Stomach (tissue), 8 donors: ENCODE measurements at regions not wholly inside any gene's neighbourhood (a gene's known extent, or its start where the extent isn't known, plus 50 kb on each side); places are given as distances from the start of the nearest gene placed in this dataset.

Experiments
- DNase-seq, 2 donors: peaks; one replicate each; pipeline versions ENCODE4 v3.0.0 to v3.0.0-alpha.2; 2013 to 2019
- H3K27ac ChIP-seq, 5 donors: fragments of 200-600 bp in 4 of 5; sonication (generic) in 4 of 5; one replicate each; pipeline ENCODE4 v1.5.1; 2013 to 2019; ENCODE audit warnings: mild to moderate bottlenecking in 1 of 5, moderate library complexity in 1 of 5
- H3K27me3 ChIP-seq, 3 donors: fragments of 200-600 bp; sonication (generic); one replicate each; pipeline ENCODE4 v1.5.1; 2017 to 2019; ENCODE audit warnings: mixed run types in 1 of 3
- H3K36me3 ChIP-seq, 4 donors: fragments of 200-600 bp; sonication (generic); 1 replicate in 3 of 4; 2 replicates in 1 of 4; pipeline ENCODE4 v1.5.1; 2016 to 2019
- H3K4me1 ChIP-seq, 4 donors: fragments of 200-600 bp; sonication (generic); one replicate each; pipeline ENCODE4 v1.5.1; 2016 to 2019
- H3K4me3 ChIP-seq, 4 donors: fragments of 200-600 bp; sonication (generic) in 3 of 4; one replicate each; pipeline ENCODE4 v1.5.1; 2016 to 2019; ENCODE audit warnings: mild to moderate bottlenecking in 1 of 4
- H3K9me3 ChIP-seq, 4 donors: fragments of 200-600 bp; sonication (generic); one replicate each; pipeline ENCODE4 v1.5.1; 2016 to 2019
- EP300 ChIP-seq: sonication (generic); formaldehyde crosslinking; IDR thresholded peaks from one replicate; pipeline ENCODE4 v1.6.1; 2017; ENCODE audit warnings: antibody characterized with exemption
- POLR2A ChIP-seq, 4 donors: fragments of 450-650 bp; IDR thresholded peaks; one replicate each; pipeline ENCODE4 v1.6.1; 2016; ENCODE audit warnings: antibody characterized with exemption in 4 of 4, control low read depth in 2 of 4, mild to moderate bottlenecking in 1 of 4, moderate library complexity in 1 of 4
- POLR2AphosphoS5 ChIP-seq, 3 donors: sonication (generic); formaldehyde crosslinking; IDR thresholded peaks; one replicate each; pipeline ENCODE4 v1.6.1; 2016; ENCODE audit warnings: antibody characterized with exemption in 3 of 3
- WGBS, 5 donors: extraction: QIAGEN DNeasy Blood & Tissue Kit in 3 of 5; methylation state at CpG; one replicate each; pipeline versions ENCODE4 v1.1.5 to v1.1.7; 2013 to 2018; 5-methylcytosine and 5-hydroxymethylcytosine counted together
- intact Hi-C: fragments of 100-400 bp; cut with DNase I; formaldehyde crosslinking; loops from one replicate; pipeline ENCODE4 v1.15.1; 2023; ENCODE audit warnings: low total_unique reads
- TF ChIP-seq, protein P1 (sequence below), 7 experiments: fragments of 450-650 bp in 4 of 7; fragments of 200-600 bp in 3 of 7; sonication (generic) in 3 of 7; IDR thresholded peaks; one replicate each; pipeline ENCODE4 v1.5.1; 2016 to 2019; ENCODE audit warnings: antibody characterized with exemption in 7 of 7, control low read depth in 2 of 7, mild to moderate bottlenecking in 1 of 7
- donor health status: healthy with polysubstance abuse.
- donor health status: Bipolar disorder and iron deficiency.
- donor health status: healthy.

DNA sequence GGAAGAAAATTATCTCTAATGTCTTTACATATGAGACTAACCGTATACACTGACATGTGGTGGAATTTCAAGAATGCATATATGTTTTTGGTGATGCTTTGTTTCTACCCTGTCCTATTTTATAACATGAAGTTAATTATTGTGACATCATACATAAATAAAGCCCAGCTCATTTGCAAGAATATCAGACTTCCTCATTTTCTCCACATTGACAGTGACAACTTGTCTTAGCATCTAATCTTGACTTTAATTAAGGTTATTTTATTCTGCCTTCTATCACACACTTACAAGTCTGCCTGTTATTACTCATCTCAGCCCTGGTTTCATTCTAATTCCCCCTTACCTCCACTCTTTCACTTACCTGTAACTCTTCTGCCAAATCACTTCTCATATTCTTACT, 140.6 kb upstream of the STARD13 start:
- 83 to 100% (median 97%) methylated on average over 1 of the region's 1 CpG for WGBS, 5 donors
- TF ChIP-seq POLR2AphosphoS5 (IDR thresholded peaks at IDR 0.05) (no peak), EP300 (no peak), POLR2A (IDR thresholded peaks at IDR 0.05) (no peak)
- TF ChIP-seq, protein P1, sequence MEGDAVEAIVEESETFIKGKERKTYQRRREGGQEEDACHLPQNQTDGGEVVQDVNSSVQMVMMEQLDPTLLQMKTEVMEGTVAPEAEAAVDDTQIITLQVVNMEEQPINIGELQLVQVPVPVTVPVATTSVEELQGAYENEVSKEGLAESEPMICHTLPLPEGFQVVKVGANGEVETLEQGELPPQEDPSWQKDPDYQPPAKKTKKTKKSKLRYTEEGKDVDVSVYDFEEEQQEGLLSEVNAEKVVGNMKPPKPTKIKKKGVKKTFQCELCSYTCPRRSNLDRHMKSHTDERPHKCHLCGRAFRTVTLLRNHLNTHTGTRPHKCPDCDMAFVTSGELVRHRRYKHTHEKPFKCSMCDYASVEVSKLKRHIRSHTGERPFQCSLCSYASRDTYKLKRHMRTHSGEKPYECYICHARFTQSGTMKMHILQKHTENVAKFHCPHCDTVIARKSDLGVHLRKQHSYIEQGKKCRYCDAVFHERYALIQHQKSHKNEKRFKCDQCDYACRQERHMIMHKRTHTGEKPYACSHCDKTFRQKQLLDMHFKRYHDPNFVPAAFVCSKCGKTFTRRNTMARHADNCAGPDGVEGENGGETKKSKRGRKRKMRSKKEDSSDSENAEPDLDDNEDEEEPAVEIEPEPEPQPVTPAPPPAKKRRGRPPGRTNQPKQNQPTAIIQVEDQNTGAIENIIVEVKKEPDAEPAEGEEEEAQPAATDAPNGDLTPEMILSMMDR (IDR thresholded peaks at IDR 0.05) = no peak
- intact Hi-C loops = no loop called here
- Histone ChIP-seq H3K27me3 (no peaks in the 10 kb centered on the region), H3K4me1 (no peaks in the 10 kb centered on the region), H3K4me3 (no peak overlapping the region), H3K9me3 (no peaks in the 10 kb centered on the region), H3K36me3 (no peaks in the 10 kb centered on the region), H3K27ac (no peak overlapping the region)
- no peak for DNase-seq

DNA sequence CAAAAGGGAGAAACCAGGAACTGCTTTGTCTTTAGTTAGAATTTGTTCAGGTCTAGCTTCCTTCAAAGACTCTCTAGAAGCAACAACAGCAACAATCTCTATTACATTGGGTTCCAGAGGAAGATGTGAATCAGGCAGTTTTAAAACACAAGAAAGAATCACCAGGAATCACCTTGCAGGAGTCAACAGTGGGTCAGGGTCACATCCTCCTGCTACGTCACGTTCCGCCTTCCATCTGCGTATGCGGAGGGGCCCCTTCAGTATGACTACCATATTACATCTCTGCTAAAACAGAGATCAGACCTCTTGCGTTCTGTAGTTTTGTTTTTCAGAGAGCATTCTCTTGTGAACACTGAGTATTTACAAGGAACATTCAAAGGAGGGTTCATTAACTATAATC, 147.8 kb upstream of the STARD13 start:
- TF ChIP-seq POLR2AphosphoS5 (IDR thresholded peaks at IDR 0.05) (no peak), EP300 (no peak), POLR2A (IDR thresholded peaks at IDR 0.05) (no peak)
- TF ChIP-seq, protein P1 (IDR thresholded peaks at IDR 0.05) = no peak
- WGBS, 5 donors = 88 to 97% (median 94%) methylated on average over 6 of the region's 6 CpGs

DNA sequence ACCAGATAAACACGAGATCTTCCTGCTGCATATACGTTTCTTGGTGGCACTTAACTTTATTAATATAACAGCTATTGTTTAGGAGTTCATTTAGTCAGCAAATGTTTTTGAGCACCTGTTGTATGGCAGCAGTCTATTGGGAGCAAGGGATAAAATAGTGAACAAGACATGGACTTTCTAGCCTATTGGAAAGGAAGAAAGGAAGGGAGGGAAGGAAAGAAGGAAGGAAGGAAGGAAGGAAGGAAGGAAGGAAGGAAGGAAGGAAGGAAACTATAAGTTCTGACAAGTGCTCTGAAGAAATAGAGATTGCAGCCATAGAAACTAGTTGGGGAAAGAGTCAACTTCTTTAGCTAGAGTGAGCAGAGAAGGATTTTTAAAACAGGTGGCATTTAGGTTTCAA, 149.1 kb upstream of the STARD13 start:
- H3K36me3 ChIP-seq = no peaks in the 10 kb centered on the region
- no peaks in the 10 kb centered on the region for H3K27me3 ChIP-seq
- H3K27ac ChIP-seq = no peak overlapping the region
- TF ChIP-seq, protein P1 (IDR thresholded peaks at IDR 0.05) = no peak
- TF ChIP-seq POLR2A (IDR thresholded peaks at IDR 0.05) = no peak
- no peaks in the 10 kb centered on the region for H3K4me1 ChIP-seq
- intact Hi-C loops = no loop called here
- no peaks in the 10 kb centered on the region for H3K9me3 ChIP-seq
- no peak for DNase-seq
- H3K4me3 ChIP-seq = no peak overlapping the region
- 74 to 87% (median 81%) methylated on average over 2 of the region's 2 CpGs for WGBS, 5 donors

More for the DNA sequence above, 147.8 kb upstream of the STARD13 start:
- H3K4me1 ChIP-seq = no peaks in the 10 kb centered on the region
- no peak overlapping the region for H3K4me3 ChIP-seq
- no peak for DNase-seq
- H3K9me3 ChIP-seq = no peaks in the 10 kb centered on the region
- no peaks in the 10 kb centered on the region for H3K27me3 ChIP-seq
- no peaks in the 10 kb centered on the region for H3K36me3 ChIP-seq
- intact Hi-C loops = no loop called here
- no peak overlapping the region for H3K27ac ChIP-seq

DNA sequence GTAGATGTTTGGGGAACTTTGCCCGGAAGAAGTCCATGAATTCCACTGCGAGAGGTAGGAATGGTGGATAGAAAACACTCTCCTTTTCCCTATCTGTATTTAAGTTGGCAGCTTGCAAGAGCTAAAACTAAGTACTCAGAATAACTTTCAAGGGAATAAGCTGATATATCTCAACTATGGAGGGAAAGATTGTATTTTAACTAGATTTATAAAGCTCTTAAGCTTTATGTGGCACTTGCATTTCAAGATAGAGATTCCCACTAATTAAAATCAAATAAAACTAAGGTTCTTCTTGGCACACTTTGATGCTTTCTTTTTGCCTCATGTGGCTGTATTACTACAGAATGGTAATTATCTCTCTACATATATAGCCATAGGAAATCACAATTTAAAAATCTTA, 149.7 kb upstream of the STARD13 start:
- Histone ChIP-seq H3K4me3 (no peak overlapping the region), H3K27me3 (no peaks in the 10 kb centered on the region), H3K27ac (no peak overlapping the region), H3K4me1 (no peaks in the 10 kb centered on the region), H3K36me3 (no peaks in the 10 kb centered on the region), H3K9me3 (no peaks in the 10 kb centered on the region)
- DNase-seq = no peak
- TF ChIP-seq POLR2A (IDR thresholded peaks at IDR 0.05) = no peak
- TF ChIP-seq EP300 = no peak
- no peak for TF ChIP-seq POLR2AphosphoS5 (IDR thresholded peaks at IDR 0.05)
- TF ChIP-seq, protein P1 (IDR thresholded peaks at IDR 0.05) = no peak
- intact Hi-C loops = no loop called here
- 33 to 72% (median 60%) methylated on average over 2 of the region's 2 CpGs for WGBS, 5 donors
